ENCODE measurements at regions not wholly inside any gene's neighbourhood (a gene's known extent, or its start where the extent isn't known, plus 50 kb on each side); places are given as distances from the start of the nearest gene placed in this dataset.
"Not testable (repeated sequence)": the region's sequence is repeated elsewhere in the genome, so short reads cannot be mapped to it uniquely, and the experiment has no call there.

- peak; percentile 66 for DNase-seq (ENCODE audit: low read depth, low spot score)
- no peak overlapping the region for H3K4me3 ChIP-seq (ENCODE audit: low read length)
Observed at GRCh38 chr5:53160895-53161294, 51.3 kb upstream of the MOCS2 start.

- H3K4me3 ChIP-seq (ENCODE audit: low read length), result no peak overlapping the region
- DNase-seq (ENCODE audit: low read depth, low spot score), result no peak
Observed at GRCh38 chr5:53161876-53162275, 52.3 kb upstream of the MOCS2 start.

GRCh38 chr5:53164478-53165165 is 55.1 kb upstream of the MOCS2 start:
- no peak overlapping the region for H3K4me3 ChIP-seq (ENCODE audit: low read length)
- DNase-seq (ENCODE audit: low read depth, low spot score), result no peak

GRCh38 chr5:53165431-53166182 is 56.0 kb upstream of the MOCS2 start:
- DNase-seq (ENCODE audit: low read depth, low spot score), result no peak
- H3K4me3 ChIP-seq (ENCODE audit: low read length), result no peak overlapping the region

GRCh38 chr5:53166183-53166495 is 56.6 kb upstream of the MOCS2 start:
- no peak overlapping the region for H3K4me3 ChIP-seq (ENCODE audit: low read length)
- DNase-seq (ENCODE audit: low read depth, low spot score), result no peak

DNA sequence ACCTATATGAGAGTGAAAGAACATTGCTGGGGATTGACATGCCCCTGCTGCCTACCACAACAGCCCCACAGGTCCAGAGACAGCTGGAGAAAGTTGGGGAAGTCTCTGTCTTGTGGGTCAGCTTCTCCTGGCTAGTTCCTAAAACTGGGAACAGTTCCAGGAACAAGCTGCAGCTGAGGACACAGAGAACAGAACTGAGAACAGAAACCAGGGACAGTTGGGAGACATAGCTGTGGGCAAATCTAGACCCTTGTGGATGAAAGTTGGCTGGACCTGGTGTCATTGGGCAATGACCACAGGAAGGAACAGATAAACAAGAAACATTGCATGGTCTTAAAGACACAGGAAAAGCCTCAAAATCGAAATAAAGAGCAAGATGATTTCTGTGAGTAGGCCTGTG is 58.3 kb upstream of the MOCS2 start:
- no peak overlapping the region for H3K4me3 ChIP-seq (ENCODE audit: low read length)
- DNase-seq (ENCODE audit: low read depth, low spot score), result no peak

GRCh38 chr5:53169933-53170332 is 60.4 kb upstream of the MOCS2 start:
- DNase-seq (ENCODE audit: low read depth, low spot score), result no peak
- H3K4me3 ChIP-seq (ENCODE audit: low read length), result no peak overlapping the region

DNA sequence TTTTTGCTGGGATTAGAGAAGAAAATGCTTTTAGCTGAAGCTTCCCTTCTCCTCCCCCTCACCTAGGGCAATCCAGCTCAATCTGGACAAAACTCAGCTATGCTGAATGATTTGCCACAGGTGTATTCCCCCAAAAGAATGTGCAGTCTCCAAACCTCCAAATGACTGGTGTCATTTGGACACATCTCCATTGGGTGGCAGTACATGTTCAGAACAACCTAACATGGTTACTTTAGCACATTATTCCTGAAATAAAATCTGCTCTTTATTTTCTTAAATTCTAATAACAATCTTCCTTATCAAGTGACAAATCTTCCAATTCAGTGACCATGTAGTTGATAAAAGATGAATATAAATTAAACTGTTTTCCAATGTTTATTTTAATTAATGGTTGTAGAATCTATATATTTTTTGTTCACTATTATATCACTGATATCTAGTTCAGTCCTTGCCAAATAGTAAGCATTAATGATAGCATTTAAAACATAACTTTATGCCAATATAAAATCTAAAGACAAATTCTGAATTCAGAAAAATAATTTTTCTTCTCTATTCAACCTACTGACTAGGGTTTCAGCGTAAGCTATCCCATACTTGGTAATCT is 61.3 kb upstream of the MOCS2 start:
- H3K4me3 ChIP-seq (ENCODE audit: low read length), result no peak overlapping the region
- peak; percentile 37 for DNase-seq (ENCODE audit: low read depth, low spot score)

DNA sequence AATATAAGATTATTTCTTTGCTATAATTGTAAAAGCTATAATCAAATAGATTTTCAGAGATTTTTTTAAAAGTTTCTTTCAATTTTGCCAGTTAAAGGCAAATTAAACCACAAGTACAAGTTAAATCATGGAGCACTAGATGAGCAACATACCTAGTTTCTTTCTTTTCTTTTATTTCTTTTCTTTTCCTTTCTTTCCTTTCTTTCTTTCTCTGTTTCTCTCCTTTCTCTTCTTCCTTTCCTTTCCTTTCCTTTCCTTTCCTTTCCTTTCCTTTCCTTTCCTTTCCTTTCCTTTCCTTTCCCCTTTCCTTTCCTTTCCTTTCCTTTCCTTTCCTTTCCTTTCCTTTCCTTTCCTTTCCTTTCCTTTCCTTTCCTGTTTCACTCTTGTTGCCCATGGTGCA is 62.5 kb upstream of the MOCS2 start:
- DNase-seq (ENCODE audit: low read depth, low spot score); H3K4me3 ChIP-seq (ENCODE audit: low read length): not testable (repeated sequence)

- H3K4me3 ChIP-seq (ENCODE audit: low read length), result no peak overlapping the region
- DNase-seq (ENCODE audit: low read depth, low spot score), result no peak
Observed at GRCh38 chr5:53172630-53173029, 63.1 kb upstream of the MOCS2 start.

GRCh38 chr5:53173083-53173482 is 63.5 kb upstream of the MOCS2 start:
- no peak overlapping the region for H3K4me3 ChIP-seq (ENCODE audit: low read length)
- DNase-seq (ENCODE audit: low read depth, low spot score), result no peak

DNA sequence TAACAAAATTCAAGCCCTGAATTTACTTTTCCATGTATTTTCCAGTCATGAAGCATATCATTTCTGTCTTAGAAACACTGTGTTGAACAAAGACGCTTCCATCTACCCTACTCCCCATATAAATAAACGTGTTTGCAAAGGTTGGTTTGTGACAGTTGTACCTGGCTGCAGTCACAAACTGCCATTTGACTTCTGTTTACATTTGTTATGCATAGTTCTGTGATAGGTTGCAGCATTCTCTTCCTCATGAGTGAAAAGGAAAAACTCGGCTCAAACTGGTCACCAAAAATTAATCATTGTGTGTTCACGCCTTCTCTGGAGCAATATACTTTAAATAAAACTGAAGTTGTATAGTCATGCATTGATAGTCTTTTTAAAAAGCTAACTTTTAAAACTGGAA is 69.3 kb upstream of the MOCS2 start:
- no peak overlapping the region for H3K4me3 ChIP-seq (ENCODE audit: low read length)
- DNase-seq (ENCODE audit: low read depth, low spot score), result no peak

- DNase-seq (ENCODE audit: low read depth, low spot score), result no peak
- no peak overlapping the region for H3K4me3 ChIP-seq (ENCODE audit: low read length)
Observed at GRCh38 chr5:53179691-53180090, 70.1 kb upstream of the MOCS2 start.

DNA sequence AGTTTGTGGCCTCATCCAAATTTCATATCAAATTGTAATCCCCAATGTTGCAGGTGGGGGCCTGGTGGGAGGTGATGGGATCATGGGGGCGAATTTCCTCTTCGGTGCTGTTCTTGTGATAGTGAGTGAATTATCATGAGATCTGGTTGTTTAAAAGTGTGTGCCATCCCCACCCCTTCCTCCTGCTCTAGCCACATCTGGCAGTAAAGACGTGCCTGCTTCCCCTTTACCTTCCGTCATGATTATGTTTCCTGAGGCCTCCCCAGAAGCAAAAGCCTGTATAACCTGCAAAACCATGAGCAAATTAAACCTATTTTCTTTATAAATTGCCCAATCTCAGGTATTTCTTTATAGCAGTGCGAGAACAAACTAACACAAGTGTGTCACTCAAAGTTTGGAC is 71.0 kb upstream of the MOCS2 start:
- DNase-seq (ENCODE audit: low read depth, low spot score), result peak; percentile 28
- no peak overlapping the region for H3K4me3 ChIP-seq (ENCODE audit: low read length)

GRCh38 chr5:53180991-53181390 is 71.4 kb upstream of the MOCS2 start:
- DNase-seq (ENCODE audit: low read depth, low spot score), result no peak
- no peak overlapping the region for H3K4me3 ChIP-seq (ENCODE audit: low read length)

- DNase-seq (ENCODE audit: low read depth, low spot score), result no peak
- no peak overlapping the region for H3K4me3 ChIP-seq (ENCODE audit: low read length)
Observed at GRCh38 chr5:53183880-53184279, 74.3 kb upstream of the MOCS2 start.

DNA sequence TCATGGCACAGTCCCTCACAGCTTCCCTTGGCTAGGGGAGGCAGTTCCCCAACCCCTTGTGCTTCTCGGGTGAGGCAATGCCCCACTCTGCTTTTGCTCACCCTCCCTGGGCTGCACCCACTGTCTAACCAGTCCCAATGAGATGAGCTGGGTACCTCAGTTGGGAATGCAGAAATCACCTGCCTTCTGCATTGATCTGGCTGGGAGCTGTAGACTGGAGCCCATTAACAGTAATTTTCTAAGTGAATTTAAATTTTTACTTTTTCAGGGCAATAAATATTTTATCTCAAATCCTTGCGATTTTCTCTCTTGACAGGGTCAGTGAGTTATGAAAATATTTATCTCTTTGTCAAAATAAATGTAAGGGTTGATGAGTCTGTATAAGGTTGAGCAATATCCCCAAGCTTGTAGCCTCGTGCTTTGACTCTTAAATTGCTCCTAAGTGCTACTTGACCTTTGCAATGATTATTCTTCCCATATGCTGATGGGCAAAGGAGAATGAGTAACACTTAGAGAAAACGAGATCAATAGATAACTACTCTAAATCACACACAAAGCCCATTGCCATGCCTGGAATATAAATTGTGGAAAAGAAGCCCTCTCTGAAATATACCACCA is 82.1 kb upstream of the MOCS2 start:
- DNase-seq (ENCODE audit: low read depth, low spot score), result no peak
- H3K4me3 ChIP-seq (ENCODE audit: low read length), result no peak overlapping the region

GRCh38 chr5:53194086-53194485 is 84.5 kb upstream of the MOCS2 start:
- no peak overlapping the region for H3K4me3 ChIP-seq (ENCODE audit: low read length)

GRCh38 chr5:53199882-53200281 is 90.3 kb upstream of the MOCS2 start:
- DNase-seq (ENCODE audit: low read depth, low spot score), result no peak
- H3K4me3 ChIP-seq (ENCODE audit: low read length), result no peak overlapping the region

More at GRCh38 chr5:53194086-53194485, 84.5 kb upstream of the MOCS2 start:
- DNase-seq (ENCODE audit: low read depth, low spot score), result no peak

DNA sequence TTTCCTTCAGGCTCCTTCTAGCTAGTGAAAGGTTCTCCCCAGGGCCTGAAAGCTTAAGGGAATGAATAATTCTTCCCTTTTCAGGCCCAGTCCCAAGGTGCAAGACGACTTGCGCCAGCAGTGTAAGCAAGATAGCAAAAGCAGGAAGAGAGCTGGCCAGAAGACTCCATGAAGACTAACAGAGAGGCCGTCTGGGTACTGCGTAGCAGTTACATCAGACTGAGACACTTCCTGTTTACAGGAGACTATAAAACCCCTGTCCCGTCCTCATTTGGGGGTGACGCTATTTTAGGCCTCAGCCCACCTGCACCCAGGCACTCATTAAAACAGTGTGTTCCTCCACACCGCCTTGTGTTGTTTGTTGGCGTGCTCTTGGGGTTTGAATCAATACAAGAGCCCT is 90.7 kb upstream of the MOCS2 start:
- no peak overlapping the region for H3K4me3 ChIP-seq (ENCODE audit: low read length)
- no peak for DNase-seq (ENCODE audit: low read depth, low spot score)
